SK-N-SH (cell line): ENCODE measurements at regions not wholly inside any gene's neighbourhood (a gene's known extent, or its start where the extent isn't known, plus 50 kb on each side); places are given as distances from the start of the nearest gene placed in this dataset.

Experiments used
- CTCF ChIP-seq: fragments of 200-600 bp; sonication (generic); IDR thresholded peaks from 2 replicates; pipeline ENCODE4 v1.6.1; 2017; ENCODE audit warnings: antibody characterized with exemption, mild to moderate bottlenecking, moderate library complexity
- EP300 ChIP-seq, 2 experiments: IDR thresholded peaks; 2 replicates each; pipeline versions ENCODE4 v1.4.0 to v1.6.1; 2012; ENCODE audit warnings: borderline replicate concordance in 1 of 2, low read depth in 1 of 2, low read length in 1 of 2
- MAX ChIP-seq: IDR thresholded peaks from 2 replicates; pipeline ENCODE4 v1.4.0; 2012; ENCODE audit warnings: low read depth
- MEF2A ChIP-seq: IDR thresholded peaks from 2 replicates; pipeline ENCODE4 v1.4.0; 2012; ENCODE audit warnings: low read depth, borderline replicate concordance
- NFIC ChIP-seq: IDR thresholded peaks from 2 replicates; pipeline ENCODE4 v1.4.0; 2012; ENCODE audit warnings: borderline replicate concordance
- RCOR1 ChIP-seq: fragments of 150-350 bp; IDR thresholded peaks from 2 replicates; pipeline ENCODE4 v1.6.1; 2017; ENCODE audit warnings: antibody characterized with exemption, low read length
- USF2 ChIP-seq: fragments of 150-350 bp; IDR thresholded peaks from 2 replicates; pipeline ENCODE4 v1.6.1; 2017; ENCODE audit warnings: antibody characterized with exemption, low read length, low read depth, borderline replicate concordance
- ZBTB33 ChIP-seq: IDR thresholded peaks from 2 replicates; pipeline ENCODE4 v1.4.0; 2012; ENCODE audit warnings: low read depth, borderline replicate concordance

- TF ChIP-seq CTCF (no peak), NFIC (no peak), MAX (no peak), RCOR1 (no peak), MEF2A (no peak), USF2 (no peak), EP300 (IDR thresholded peaks at IDR 0.05; ENCODE audit: borderline replicate concordance in 1 of 2, low read depth in 1 of 2, low read length in 1 of 2) (no peak), ZBTB33 (no peak)
Observed at GRCh38 chr13:56066321-56066720, 1074.4 kb upstream of the PRR20A start.
